HL-60 (cell line): ENCODE measurements at regions not wholly inside any gene's neighbourhood (a gene's known extent, or its start where the extent isn't known, plus 50 kb on each side); places are given as distances from the start of the nearest gene placed in this dataset.

Experiments
- DNase-seq, 2 experiments: peaks; one replicate each; pipeline ENCODE4 v3.0.0-alpha.2; 2010 to 2020; ENCODE audit warnings: low read depth in 1 of 2, low spot score in 1 of 2
- H3K27ac ChIP-seq: fragments of 250-450 bp; sonication (Bioruptor Pico); replicated peaks from 2 replicates; pipeline ENCODE4 v1.5.1; 2020; ENCODE audit warnings: mild to moderate bottlenecking, moderate library complexity
- H3K27me3 ChIP-seq: fragments of 250-450 bp; sonication (Bioruptor Pico); 2 replicates; pipeline ENCODE4 v1.5.1; 2021; ENCODE audit warnings: mild to moderate bottlenecking, moderate library complexity; ENCODE audit not compliant: insufficient read depth, poor library complexity, severe bottlenecking
- H3K4me3 ChIP-seq: replicated peaks from 2 replicates; pipeline ENCODE4 v1.5.1; 2011; ENCODE audit warnings: mild to moderate bottlenecking, control low read depth, low read length; ENCODE audit not compliant: insufficient read depth
- CTCF ChIP-seq: IDR thresholded peaks from one replicate; pipeline ENCODE4 v1.5.1; 2011; ENCODE audit warnings: low read length, control low read depth, inconsistent platforms; ENCODE audit not compliant: insufficient read depth
- GABPA ChIP-seq: IDR thresholded peaks from 2 replicates; pipeline ENCODE4 v1.6.1; 2012; ENCODE audit warnings: low read depth
- POLR2AphosphoS5 ChIP-seq: IDR thresholded peaks from 2 replicates; pipeline ENCODE4 v1.6.1; 2012; ENCODE audit warnings: low read depth
- REST ChIP-seq: IDR thresholded peaks from 2 replicates; pipeline ENCODE4 v1.6.1; 2012; ENCODE audit warnings: low read depth; ENCODE audit not compliant: insufficient replicate concordance
- SPI1 ChIP-seq: IDR thresholded peaks from 2 replicates; pipeline ENCODE4 v1.6.1; 2012; ENCODE audit warnings: low read depth, mild to moderate bottlenecking, borderline replicate concordance

DNA sequence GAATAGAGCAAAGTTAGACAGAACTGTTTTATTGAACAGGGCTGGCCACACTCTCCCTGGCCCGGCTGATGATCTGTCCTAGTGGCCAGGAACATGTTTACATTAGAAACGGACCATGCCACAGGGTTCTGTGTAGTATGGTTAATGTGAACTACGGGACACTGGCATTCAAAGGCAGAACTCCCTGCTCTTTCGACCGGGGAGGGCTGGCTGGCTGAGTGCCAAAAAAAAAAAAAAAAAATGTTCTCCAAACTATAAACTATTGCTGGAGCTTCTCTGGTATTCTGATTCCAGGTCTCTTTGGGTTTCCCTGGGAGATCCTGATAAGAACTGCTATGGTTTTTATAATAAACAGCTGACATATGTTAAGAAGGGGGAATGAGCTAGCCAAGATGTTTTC, 1262.6 kb upstream of the SORCS1 start:
- Histone ChIP-seq H3K27me3 (no peaks in the 10 kb centered on the region), H3K27ac (no peak overlapping the region), H3K4me3 (no peak overlapping the region)
- no peak for DNase-seq
- no peak for TF ChIP-seq POLR2AphosphoS5
- TF ChIP-seq SPI1 = no peak
- no peak for TF ChIP-seq REST
- TF ChIP-seq CTCF = no peak
- no peak for TF ChIP-seq GABPA

GRCh38 chr10:108425283-108425964, 1260.9 kb upstream of the SORCS1 start:
- H3K27me3 ChIP-seq = no peaks in the 10 kb centered on the region
- TF ChIP-seq CTCF (no peak), GABPA (no peak), SPI1 (peak; percentile 28; the same call in 1 of the 2 replicates), REST (no peak), POLR2AphosphoS5 (no peak)
- H3K27ac ChIP-seq = no peak overlapping the region
- H3K4me3 ChIP-seq = no peak overlapping the region
- no peak for DNase-seq

- no peak for DNase-seq
- TF ChIP-seq CTCF (no peak), SPI1 (no peak), REST (no peak), POLR2AphosphoS5 (no peak), GABPA (no peak)
- no peak overlapping the region for H3K4me3 ChIP-seq
- H3K27me3 ChIP-seq = no peaks in the 10 kb centered on the region
- no peak overlapping the region for H3K27ac ChIP-seq
These were observed 1260.2 kb upstream of the SORCS1 start for GRCh38 chr10:108424656-108425055.
